ENCODE measurements at regions not wholly inside any gene's neighbourhood (a gene's known extent, or its start where the extent isn't known, plus 50 kb on each side); places are given as distances from the start of the nearest gene placed in this dataset.

DNA sequence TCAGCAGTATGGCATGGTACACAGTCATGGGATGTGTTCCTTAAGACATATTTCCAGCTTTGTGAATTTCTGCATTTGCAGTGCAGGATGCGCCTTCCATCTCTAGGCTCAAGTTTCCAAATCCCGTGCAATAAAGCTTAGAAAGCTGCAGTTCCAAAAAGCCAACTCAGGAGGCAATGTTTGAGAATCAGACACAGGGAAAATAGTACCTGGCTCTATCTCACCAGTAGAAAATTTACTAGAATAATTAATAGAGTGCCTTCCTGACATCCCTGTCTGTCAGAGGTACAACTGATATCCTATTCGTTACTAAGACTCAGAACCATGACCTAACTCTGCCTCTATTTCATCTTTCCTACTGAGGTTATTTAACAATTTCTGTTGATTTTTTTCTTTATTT is 1333.0 kb downstream of the PCDH19 start:
- TF ChIP-seq, protein P1, sequence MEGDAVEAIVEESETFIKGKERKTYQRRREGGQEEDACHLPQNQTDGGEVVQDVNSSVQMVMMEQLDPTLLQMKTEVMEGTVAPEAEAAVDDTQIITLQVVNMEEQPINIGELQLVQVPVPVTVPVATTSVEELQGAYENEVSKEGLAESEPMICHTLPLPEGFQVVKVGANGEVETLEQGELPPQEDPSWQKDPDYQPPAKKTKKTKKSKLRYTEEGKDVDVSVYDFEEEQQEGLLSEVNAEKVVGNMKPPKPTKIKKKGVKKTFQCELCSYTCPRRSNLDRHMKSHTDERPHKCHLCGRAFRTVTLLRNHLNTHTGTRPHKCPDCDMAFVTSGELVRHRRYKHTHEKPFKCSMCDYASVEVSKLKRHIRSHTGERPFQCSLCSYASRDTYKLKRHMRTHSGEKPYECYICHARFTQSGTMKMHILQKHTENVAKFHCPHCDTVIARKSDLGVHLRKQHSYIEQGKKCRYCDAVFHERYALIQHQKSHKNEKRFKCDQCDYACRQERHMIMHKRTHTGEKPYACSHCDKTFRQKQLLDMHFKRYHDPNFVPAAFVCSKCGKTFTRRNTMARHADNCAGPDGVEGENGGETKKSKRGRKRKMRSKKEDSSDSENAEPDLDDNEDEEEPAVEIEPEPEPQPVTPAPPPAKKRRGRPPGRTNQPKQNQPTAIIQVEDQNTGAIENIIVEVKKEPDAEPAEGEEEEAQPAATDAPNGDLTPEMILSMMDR (optimal IDR thresholded peaks at IDR 0.05 in 1 of 3, IDR thresholded peaks at IDR 0.05 in 1 of 3, conservative IDR thresholded peaks at IDR 0.05 in 1 of 3; ENCODE audit: extremely low read depth in 1 of 3, insufficient read depth in 2 of 3, low read length in 3 of 3) = no peak
- TF ChIP-seq EZH2 (IDR thresholded peaks at IDR 0.05; ENCODE audit: low read length) = no peak
- Histone ChIP-seq H3K9me1 (ENCODE audit: control insufficient read depth, extremely low read depth, insufficient read depth, low read length) (no peaks in the 10 kb centered on the region), H3K4me1 (ENCODE audit: control insufficient read depth, extremely low read depth, insufficient read depth, low read length) (no peaks in the 10 kb centered on the region), H3K27me3 (ENCODE audit: control insufficient read depth, extremely low read depth, insufficient read depth, low read length) (no peaks in the 10 kb centered on the region), H3K9me3 (ENCODE audit: control insufficient read depth, low read depth, low read length) (no peaks in the 10 kb centered on the region), H3K4me3 (ENCODE audit: control insufficient read depth in 2 of 3, extremely low read depth in 1 of 3, insufficient read depth in 2 of 3, low read depth in 1 of 3, low read length in 3 of 3) (no peak overlapping the region), H3K9ac (ENCODE audit: control insufficient read depth, extremely low read depth, insufficient read depth, low read length) (no peak overlapping the region), H3K4me2 (ENCODE audit: control insufficient read depth, extremely low read depth, insufficient read depth, low read depth, low read length) (no peak overlapping the region), H3K36me3 (ENCODE audit: control insufficient read depth in 2 of 2, extremely low read depth in 1 of 2, insufficient read depth in 2 of 2, low read length in 2 of 2) (no peaks in the 10 kb centered on the region), H3K79me2 (ENCODE audit: control insufficient read depth, insufficient read depth, low read length) (no peaks in the 10 kb centered on the region), H4K20me1 (ENCODE audit: control insufficient read depth, extremely low read depth, insufficient read depth, low read length) (no peaks in the 10 kb centered on the region), H2AFZ (ENCODE audit: control insufficient read depth, low read length) (no peak overlapping the region), H3K27ac (ENCODE audit: control insufficient read depth, insufficient read depth, low read length) (no peak overlapping the region)
- FAIRE-seq = no peak
- DNase-seq (ENCODE audit: low read depth, low spot score) = no peak
- dilution Hi-C loops (cut with MboI; ENCODE audit: extremely low pct_ligation_motif_present, low sequenced_read_pairs) = no loop called here

DNA sequence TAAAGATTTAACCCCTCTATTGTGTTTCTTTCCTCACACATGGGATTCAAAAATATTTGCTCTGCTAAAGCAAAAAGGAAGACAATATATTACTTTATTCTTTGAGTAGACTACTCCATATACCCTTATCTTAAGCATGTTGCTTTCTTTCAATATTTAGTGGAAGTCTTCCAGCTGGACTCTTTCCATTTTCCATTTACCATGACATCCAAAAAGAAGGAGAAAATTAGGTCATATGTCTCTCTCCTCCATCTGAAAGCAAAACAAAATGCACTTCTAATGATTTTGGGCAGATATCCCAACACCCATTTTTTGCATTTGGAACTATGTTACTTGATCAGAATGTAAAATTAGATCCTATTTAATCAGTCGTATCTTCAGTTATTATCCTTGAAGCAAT is 1336.5 kb downstream of the PCDH19 start:
- no peak for FAIRE-seq
- Histone ChIP-seq H3K27ac (ENCODE audit: control insufficient read depth, insufficient read depth, low read length) (no peak overlapping the region), H3K9ac (ENCODE audit: control insufficient read depth, extremely low read depth, insufficient read depth, low read length) (no peak overlapping the region), H3K27me3 (ENCODE audit: control insufficient read depth, extremely low read depth, insufficient read depth, low read length) (no peaks in the 10 kb centered on the region), H3K79me2 (ENCODE audit: control insufficient read depth, insufficient read depth, low read length) (no peaks in the 10 kb centered on the region), H4K20me1 (ENCODE audit: control insufficient read depth, extremely low read depth, insufficient read depth, low read length) (no peaks in the 10 kb centered on the region), H3K4me2 (ENCODE audit: control insufficient read depth, extremely low read depth, insufficient read depth, low read depth, low read length) (no peak overlapping the region), H3K9me1 (ENCODE audit: control insufficient read depth, extremely low read depth, insufficient read depth, low read length) (no peaks in the 10 kb centered on the region), H3K4me1 (ENCODE audit: control insufficient read depth, extremely low read depth, insufficient read depth, low read length) (no peaks in the 10 kb centered on the region), H3K36me3 (ENCODE audit: control insufficient read depth in 2 of 2, extremely low read depth in 1 of 2, insufficient read depth in 2 of 2, low read length in 2 of 2) (no peaks in the 10 kb centered on the region), H3K4me3 (ENCODE audit: control insufficient read depth in 2 of 3, extremely low read depth in 1 of 3, insufficient read depth in 2 of 3, low read depth in 1 of 3, low read length in 3 of 3) (no peak overlapping the region), H2AFZ (ENCODE audit: control insufficient read depth, low read length) (no peak overlapping the region), H3K9me3 (ENCODE audit: control insufficient read depth, low read depth, low read length) (no peaks in the 10 kb centered on the region)
- TF ChIP-seq EZH2 (IDR thresholded peaks at IDR 0.05; ENCODE audit: low read length) = no peak
- TF ChIP-seq, protein P1 (optimal IDR thresholded peaks at IDR 0.05 in 1 of 3, IDR thresholded peaks at IDR 0.05 in 1 of 3, conservative IDR thresholded peaks at IDR 0.05 in 1 of 3; ENCODE audit: extremely low read depth in 1 of 3, insufficient read depth in 2 of 3, low read length in 3 of 3) = no peak
- dilution Hi-C loops (cut with MboI; ENCODE audit: extremely low pct_ligation_motif_present, low sequenced_read_pairs) = no loop called here
- no peak for DNase-seq (ENCODE audit: low read depth, low spot score)

Data from keratinocyte (primary cell).